ENCODE measurements at regions not wholly inside any gene's neighbourhood (a gene's known extent, or its start where the extent isn't known, plus 50 kb on each side); places are given as distances from the start of the nearest gene placed in this dataset.

DNA sequence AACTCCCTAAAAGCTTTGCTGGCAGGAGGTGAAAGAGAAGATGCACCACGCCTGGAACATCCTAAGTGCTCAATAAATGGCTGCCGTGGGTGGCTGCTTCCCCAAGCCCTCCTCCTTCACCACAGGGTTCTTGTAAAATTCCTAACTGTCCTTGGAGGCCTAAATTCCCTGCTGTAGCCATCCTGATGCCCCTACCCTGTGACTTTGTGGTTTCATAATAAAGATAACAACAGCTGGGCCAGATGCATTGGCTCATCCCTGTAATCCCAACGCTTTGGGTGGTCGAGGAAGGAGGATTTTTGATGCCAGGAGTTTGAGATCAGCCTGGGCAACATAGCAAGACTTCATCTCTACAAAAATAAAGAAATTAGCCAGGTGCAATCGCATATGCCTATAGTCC lies 341.8 kb downstream of the ANKRD30A start:
- TF ChIP-seq, protein P1, sequence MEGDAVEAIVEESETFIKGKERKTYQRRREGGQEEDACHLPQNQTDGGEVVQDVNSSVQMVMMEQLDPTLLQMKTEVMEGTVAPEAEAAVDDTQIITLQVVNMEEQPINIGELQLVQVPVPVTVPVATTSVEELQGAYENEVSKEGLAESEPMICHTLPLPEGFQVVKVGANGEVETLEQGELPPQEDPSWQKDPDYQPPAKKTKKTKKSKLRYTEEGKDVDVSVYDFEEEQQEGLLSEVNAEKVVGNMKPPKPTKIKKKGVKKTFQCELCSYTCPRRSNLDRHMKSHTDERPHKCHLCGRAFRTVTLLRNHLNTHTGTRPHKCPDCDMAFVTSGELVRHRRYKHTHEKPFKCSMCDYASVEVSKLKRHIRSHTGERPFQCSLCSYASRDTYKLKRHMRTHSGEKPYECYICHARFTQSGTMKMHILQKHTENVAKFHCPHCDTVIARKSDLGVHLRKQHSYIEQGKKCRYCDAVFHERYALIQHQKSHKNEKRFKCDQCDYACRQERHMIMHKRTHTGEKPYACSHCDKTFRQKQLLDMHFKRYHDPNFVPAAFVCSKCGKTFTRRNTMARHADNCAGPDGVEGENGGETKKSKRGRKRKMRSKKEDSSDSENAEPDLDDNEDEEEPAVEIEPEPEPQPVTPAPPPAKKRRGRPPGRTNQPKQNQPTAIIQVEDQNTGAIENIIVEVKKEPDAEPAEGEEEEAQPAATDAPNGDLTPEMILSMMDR (IDR thresholded peaks at IDR 0.05) = no peak
- TF ChIP-seq POLR2A (IDR thresholded peaks at IDR 0.05) = no peak
